SK-N-SH (cell line): ENCODE measurements at regions not wholly inside any gene's neighbourhood (a gene's known extent, or its start where the extent isn't known, plus 50 kb on each side); places are given as distances from the start of the nearest gene placed in this dataset.

Source experiments
- CTCF ChIA-PET: fragments of 300-600, 350-600 bp; formaldehyde crosslinking; extraction: SDS; loops from one replicate; lab custom pipeline; 2021; lab: Yijun Ruan, JAX
- POLR2A ChIA-PET: fragments of 350-600 bp; sonication (Branson Sonifier 250); formaldehyde crosslinking; extraction: SDS; loops from one replicate; lab custom pipeline; 2020; ENCODE audit warnings: antibody characterized with exemption, inconsistent platforms; lab: Yijun Ruan, JAX
- DNase-seq: peaks from one replicate; pipeline ENCODE4 v3.0.0; 2012
- H2AFZ ChIP-seq: fragments of 200-600 bp; sonication (generic); 2 replicates; pipeline ENCODE4 v1.8.1; 2016; ENCODE audit warnings: antibody characterized with exemption, mild to moderate bottlenecking, low read depth
- H3F3A ChIP-seq: fragments of 200-600 bp; sonication (generic); replicated peaks from 2 replicates; pipeline ENCODE3; 2016; ENCODE audit warnings: antibody characterized with exemption, mild to moderate bottlenecking; ENCODE audit not compliant: insufficient read depth
- H3K27ac ChIP-seq, 2 experiments: fragments of 200-500 bp in 1 of 2; fragments of 200-600 bp in 1 of 2; sonication (Bioruptor generic) in 1 of 2; sonication (generic), shearing (Covaris generic) in 1 of 2; 2 replicates each; pipeline versions ENCODE4 v1.5.1 to v1.6.1; 2014 to 2016; ENCODE audit warnings: low read depth in 2 of 2, inconsistent platforms in 1 of 2, low read length in 1 of 2, mild to moderate bottlenecking in 1 of 2, mixed read lengths in 1 of 2
- H3K27me3 ChIP-seq: fragments of 200-600 bp; sonication (generic), shearing (Covaris generic); 2 replicates; pipeline ENCODE4 v1.6.1; 2016; ENCODE audit warnings: mixed run types; ENCODE audit not compliant: insufficient read depth
- H3K36me3 ChIP-seq, 2 experiments: fragments of 200-500 bp in 1 of 2; fragments of 200-600 bp in 1 of 2; sonication (Bioruptor generic) in 1 of 2; sonication (generic) in 1 of 2; replicated peaks in 1 of 2; 2 replicates each; pipeline versions ENCODE3 to v1.5.1; 2014 to 2016; ENCODE audit warnings: low read length in 1 of 2, mild to moderate bottlenecking in 1 of 2; ENCODE audit not compliant: insufficient read depth in 2 of 2, control insufficient read depth in 1 of 2
- H3K4me1 ChIP-seq, 2 experiments: fragments of 200-500 bp in 1 of 2; fragments of 200-600 bp in 1 of 2; sonication (Bioruptor generic) in 1 of 2; sonication (generic), shearing (Covaris generic) in 1 of 2; 2 replicates each; pipeline versions ENCODE4 v1.5.1 to v1.6.1; 2014 to 2016; ENCODE audit warnings: low read depth in 1 of 2, low read length in 1 of 2, mixed run types in 1 of 2; ENCODE audit not compliant: insufficient read depth in 2 of 2, control insufficient read depth in 1 of 2
- H3K4me2 ChIP-seq: fragments of 200-600 bp; sonication (generic), shearing (Covaris generic); 2 replicates; pipeline ENCODE4 v1.6.1; 2017; ENCODE audit warnings: mixed run types
- H3K4me3 ChIP-seq, 2 experiments: fragments of 200-500 bp in 1 of 2; fragments of 200-600 bp in 1 of 2; sonication (Bioruptor generic) in 1 of 2; sonication (generic), shearing (Covaris generic) in 1 of 2; 2 replicates each; pipeline versions ENCODE4 v1.5.1 to v1.8.1; 2014 to 2016; ENCODE audit warnings: low read depth in 2 of 2, inconsistent platforms in 1 of 2, low read length in 1 of 2, mild to moderate bottlenecking in 1 of 2, mixed read lengths in 1 of 2, moderate library complexity in 1 of 2
- H3K79me2 ChIP-seq: fragments of 200-600 bp; sonication (generic); 2 replicates; pipeline ENCODE4 v1.8.1; 2017; ENCODE audit warnings: mild to moderate bottlenecking; ENCODE audit not compliant: insufficient read depth
- H3K9ac ChIP-seq: fragments of 200-600 bp; sonication (generic); 2 replicates; pipeline ENCODE4 v1.6.1; 2017; ENCODE audit warnings: mixed run types
- H3K9me2 ChIP-seq: fragments of 200-600 bp; sonication (generic); 2 replicates; pipeline ENCODE4 v1.6.1; 2017; ENCODE audit warnings: mixed run types
- H3K9me3 ChIP-seq: fragments of 200-600 bp; sonication (generic); 2 replicates; pipeline ENCODE4 v1.6.1; 2017; ENCODE audit warnings: mixed run types, mild to moderate bottlenecking, moderate library complexity
- H4K20me1 ChIP-seq: fragments of 200-600 bp; sonication (generic); 2 replicates; pipeline ENCODE4 v1.6.1; 2017; ENCODE audit warnings: mild to moderate bottlenecking, mixed run types; ENCODE audit not compliant: insufficient read depth
- CHD2 ChIP-seq: fragments of 150-350 bp; IDR thresholded peaks from 2 replicates; pipeline ENCODE4 v1.6.1; 2018; ENCODE audit warnings: low read length; ENCODE audit not compliant: partially characterized antibody
- ELF1 ChIP-seq: IDR thresholded peaks from 2 replicates; pipeline ENCODE4 v1.4.0; 2012
- FOXM1 ChIP-seq: IDR thresholded peaks from 2 replicates; pipeline ENCODE4 v1.4.0; 2012; ENCODE audit warnings: low read depth, mild to moderate bottlenecking
- GABPA ChIP-seq: IDR thresholded peaks from 2 replicates; pipeline ENCODE4 v1.4.0; 2012; ENCODE audit warnings: low read depth, mild to moderate bottlenecking
- JUND ChIP-seq: IDR thresholded peaks from 2 replicates; pipeline ENCODE4 v1.4.0; 2012
- MAX ChIP-seq: IDR thresholded peaks from 2 replicates; pipeline ENCODE4 v1.4.0; 2012; ENCODE audit warnings: low read depth
- MXI1 ChIP-seq: IDR thresholded peaks from 2 replicates; pipeline ENCODE4 v1.6.1; 2012; ENCODE audit warnings: mild to moderate bottlenecking, low read depth, low read length, improper control_type of control experiment
- NRF1 ChIP-seq: IDR thresholded peaks from 2 replicates; pipeline ENCODE4 v1.6.1; 2012; ENCODE audit warnings: low read depth, mild to moderate bottlenecking, low read length
- POLR2AphosphoS5 ChIP-seq: IDR thresholded peaks from 2 replicates; pipeline ENCODE4 v1.6.1; 2012; ENCODE audit warnings: low read depth, low read length
- RAD21 ChIP-seq: IDR thresholded peaks from 2 replicates; pipeline ENCODE4 v1.6.1; 2012; ENCODE audit warnings: mild to moderate bottlenecking, low read length
- RCOR1 ChIP-seq: fragments of 150-350 bp; IDR thresholded peaks from 2 replicates; pipeline ENCODE4 v1.6.1; 2017; ENCODE audit warnings: antibody characterized with exemption, low read length
- RFX5 ChIP-seq: IDR thresholded peaks from 2 replicates; pipeline ENCODE4 v1.6.1; 2012; ENCODE audit warnings: mild to moderate bottlenecking, improper control_type of control experiment, low read length
- SIN3A ChIP-seq: IDR thresholded peaks from 2 replicates; pipeline ENCODE4 v1.6.1; 2012; ENCODE audit warnings: low read depth, mild to moderate bottlenecking, low read length, moderate library complexity, borderline replicate concordance
- TAF1 ChIP-seq: IDR thresholded peaks from 2 replicates; pipeline ENCODE4 v1.6.1; 2012; ENCODE audit warnings: low read depth, mild to moderate bottlenecking, low read length, moderate library complexity, borderline replicate concordance
- TEAD4 ChIP-seq: IDR thresholded peaks from 2 replicates; pipeline ENCODE4 v1.4.0; 2012; ENCODE audit warnings: mild to moderate bottlenecking, borderline replicate concordance; ENCODE audit not compliant: insufficient read depth
- USF1 ChIP-seq: IDR thresholded peaks from 2 replicates; pipeline ENCODE4 v1.4.0; 2012; ENCODE audit warnings: low read depth, borderline replicate concordance
- USF2 ChIP-seq: fragments of 150-350 bp; IDR thresholded peaks from 2 replicates; pipeline ENCODE4 v1.6.1; 2017; ENCODE audit warnings: antibody characterized with exemption, low read length, low read depth, borderline replicate concordance
- YY1 ChIP-seq: IDR thresholded peaks from 2 replicates; pipeline ENCODE4 v1.4.0; 2012; ENCODE audit warnings: low read depth, mild to moderate bottlenecking
- ZBTB33 ChIP-seq: IDR thresholded peaks from 2 replicates; pipeline ENCODE4 v1.4.0; 2012; ENCODE audit warnings: low read depth, borderline replicate concordance
- WGBS: methylation state at CpG from one replicate; pipeline ENCODE4 v1.1.6; 2017; ENCODE audit warnings: low lambda C conversion rate; 5-methylcytosine and 5-hydroxymethylcytosine counted together

DNA sequence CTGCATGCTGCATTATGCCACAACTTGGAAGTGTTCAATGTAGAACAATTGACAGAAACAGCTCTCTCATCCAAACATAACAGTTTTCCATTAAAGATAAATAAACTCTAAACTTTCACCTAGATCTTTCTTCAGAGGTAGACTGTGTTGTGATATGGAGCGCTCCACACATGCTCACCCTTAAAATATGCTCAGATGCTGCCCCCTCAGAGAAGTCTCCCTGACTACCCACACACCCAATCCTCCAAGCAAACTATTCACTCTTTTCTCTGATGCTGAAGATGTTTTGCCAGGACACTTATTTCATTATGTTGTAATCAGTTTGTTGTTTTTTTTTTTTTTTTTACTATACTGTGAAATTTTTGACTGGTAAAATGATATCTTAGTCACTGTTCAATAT lies 206.6 kb upstream of the RASA1 start:
- POLR2A ChIA-PET, result no interaction called here
- no peak overlapping the region for H2AFZ ChIP-seq
- DNase-seq, result no peak
- no peaks in the 10 kb centered on the region for H3K36me3 ChIP-seq
- no peaks in the 10 kb centered on the region for H3K27me3 ChIP-seq
- WGBS, result 63% methylated on average over 1 of the region's 1 CpG
- no peaks in the 10 kb centered on the region for H3K79me2 ChIP-seq
- H3F3A ChIP-seq, result no peaks in the 10 kb centered on the region
- no peaks in the 10 kb centered on the region for H3K4me1 ChIP-seq
- H3K9me3 ChIP-seq, result no peaks in the 10 kb centered on the region
- H3K9me2 ChIP-seq, result no peaks in the 10 kb centered on the region
- H3K4me2 ChIP-seq, result no peak overlapping the region
- CTCF ChIA-PET, result no interaction called here
- no peak overlapping the region for H3K27ac ChIP-seq
- no peak for TF ChIP-seq TAF1
- no peak for TF ChIP-seq YY1
- no peak for TF ChIP-seq MAX
- TF ChIP-seq RCOR1, result no peak
- no peak for TF ChIP-seq GABPA
- no peak for TF ChIP-seq POLR2AphosphoS5
- TF ChIP-seq RAD21, result no peak
- no peak for TF ChIP-seq USF1
- TF ChIP-seq CHD2, result no peak
- no peak for TF ChIP-seq TEAD4
- TF ChIP-seq RFX5, result no peak
- TF ChIP-seq FOXM1, result no peak
- TF ChIP-seq ELF1, result no peak
- TF ChIP-seq JUND, result no peak
- no peak for TF ChIP-seq SIN3A
- TF ChIP-seq ZBTB33, result no peak
- TF ChIP-seq MXI1, result no peak
- no peak for TF ChIP-seq NRF1
- TF ChIP-seq USF2, result no peak
- no peaks in the 10 kb centered on the region for H4K20me1 ChIP-seq
- no peak overlapping the region for H3K9ac ChIP-seq
- no peak overlapping the region for H3K4me3 ChIP-seq
